Astrocyte (in vitro differentiated cells and primary cell): ENCODE measurements at regions not wholly inside any gene's neighbourhood (a gene's known extent, or its start where the extent isn't known, plus 50 kb on each side); places are given as distances from the start of the nearest gene placed in this dataset.

ENCODE experiments used
- DNase-seq: peaks from one replicate; pipeline ENCODE4 v3.0.0-alpha.2; 2010; ENCODE audit warnings: low read depth
- FAIRE-seq: peaks from 2 replicates; lab custom pipeline; 2011; peaks lifted over from hg19 to GRCh38; lab: Jason Lieb, UNC
- H2AFZ ChIP-seq: 2 replicates; pipeline ENCODE4 v1.6.0; 2012; ENCODE audit warnings: low read depth, low read length, inconsistent platforms
- H3K27ac ChIP-seq: 2 replicates; pipeline ENCODE4 v1.5.1; 2011; ENCODE audit warnings: low read depth, low read length, inconsistent platforms
- H3K27me3 ChIP-seq: 2 replicates; pipeline ENCODE4 v1.6.0; 2011; ENCODE audit warnings: low read length, inconsistent platforms; ENCODE audit not compliant: insufficient read depth
- H3K36me3 ChIP-seq: 2 replicates; pipeline ENCODE4 v1.5.1; 2011; ENCODE audit warnings: low read length, inconsistent platforms; ENCODE audit not compliant: insufficient read depth
- H3K4me1 ChIP-seq: 2 replicates; pipeline ENCODE4 v1.5.1; 2011; ENCODE audit warnings: low read length, inconsistent platforms; ENCODE audit not compliant: insufficient read depth
- H3K4me2 ChIP-seq: 2 replicates; pipeline ENCODE4 v1.6.0; 2012; ENCODE audit warnings: low read length, inconsistent platforms
- H3K4me3 ChIP-seq: 2 replicates; pipeline ENCODE4 v1.5.1; 2011; ENCODE audit warnings: low read depth, mild to moderate bottlenecking, low read length, inconsistent platforms; ENCODE audit not compliant: insufficient read depth
- H3K79me2 ChIP-seq: 2 replicates; pipeline ENCODE4 v1.6.0; 2012; ENCODE audit warnings: mild to moderate bottlenecking, low read length, inconsistent platforms; ENCODE audit not compliant: insufficient read depth
- H3K9ac ChIP-seq: 2 replicates; pipeline ENCODE4 v1.6.0; 2012; ENCODE audit warnings: mild to moderate bottlenecking, low read length, inconsistent platforms
- H3K9me3 ChIP-seq: 2 replicates; pipeline ENCODE4 v1.5.1; 2012; ENCODE audit warnings: low read depth, mild to moderate bottlenecking, low read length, inconsistent platforms; ENCODE audit not compliant: insufficient read depth
- H4K20me1 ChIP-seq: 2 replicates; pipeline ENCODE4 v1.6.0; 2012; ENCODE audit warnings: low read length, inconsistent platforms; ENCODE audit not compliant: insufficient read depth
- H3K27ac Mint-ChIP-seq: one replicate; pipeline ENCODE4 v1.8.0; 2021; ENCODE audit warnings: mild to moderate bottlenecking, mixed read lengths; ENCODE audit not compliant: unreplicated experiment
- H3K27me3 Mint-ChIP-seq: one replicate; pipeline ENCODE4 v1.8.0; 2021; ENCODE audit warnings: low read depth, mixed read lengths; ENCODE audit not compliant: unreplicated experiment
- H3K36me3 Mint-ChIP-seq: one replicate; pipeline ENCODE4 v1.8.0; 2021; ENCODE audit warnings: low read depth, mixed read lengths; ENCODE audit not compliant: unreplicated experiment
- H3K4me1 Mint-ChIP-seq: one replicate; pipeline ENCODE4 v1.8.0; 2021; ENCODE audit warnings: low read depth, mixed read lengths; ENCODE audit not compliant: unreplicated experiment
- H3K4me3 Mint-ChIP-seq: one replicate; pipeline ENCODE4 v1.8.0; 2021; ENCODE audit warnings: mild to moderate bottlenecking, moderate library complexity, mixed read lengths; ENCODE audit not compliant: unreplicated experiment
- H3K9me3 Mint-ChIP-seq: one replicate; pipeline ENCODE4 v1.8.0; 2021; ENCODE audit warnings: mild to moderate bottlenecking, mixed read lengths; ENCODE audit not compliant: unreplicated experiment
- CTCF ChIP-seq: IDR thresholded peaks from 2 replicates; pipeline ENCODE4 v1.5.1; 2011; ENCODE audit warnings: low read depth, mild to moderate bottlenecking, inconsistent platforms, low read length, moderate library complexity; ENCODE audit not compliant: insufficient read depth
- EZH2 ChIP-seq: IDR thresholded peaks from 2 replicates; pipeline ENCODE4 v1.6.1; 2012; ENCODE audit warnings: mild to moderate bottlenecking, low read length, inconsistent platforms; ENCODE audit not compliant: insufficient read depth

- H3K4me1 Mint-ChIP-seq: peaks cover 14% of the 10 kb centered on the region
- FAIRE-seq: peak; percentile 9
Measured at GRCh38 chr13:109996404-109996960, 210.1 kb upstream of the IRS2 start.

GRCh38 chr13:109995578-109995977, 209.2 kb upstream of the IRS2 start:
- no peaks in the 10 kb centered on the region for H3K36me3 ChIP-seq
- DNase-seq: no peak
- peaks cover 9% of the 10 kb centered on the region for H3K4me1 ChIP-seq
- no peak overlapping the region for H2AFZ ChIP-seq
- H3K79me2 ChIP-seq: no peaks in the 10 kb centered on the region
- TF ChIP-seq CTCF (no peak), EZH2 (no peak)
- Mint-ChIP-seq H3K27ac (no peak overlapping the region), H3K36me3 (peaks cover 2% of the 10 kb centered on the region), H3K4me3 (no peak overlapping the region), H3K9me3 (peaks cover under 1% of the 10 kb centered on the region), H3K27me3 (no peaks in the 10 kb centered on the region), H3K4me1 (peaks cover 8% of the 10 kb centered on the region)
- H3K9me3 ChIP-seq: no peaks in the 10 kb centered on the region
- no peak overlapping the region for H3K9ac ChIP-seq
- H4K20me1 ChIP-seq: no peaks in the 10 kb centered on the region
- H3K27me3 ChIP-seq: no peaks in the 10 kb centered on the region
- no peak for FAIRE-seq
- H3K27ac ChIP-seq: no peak overlapping the region
- no peak overlapping the region for H3K4me3 ChIP-seq
- no peak overlapping the region for H3K4me2 ChIP-seq

More at GRCh38 chr13:109996404-109996960, 210.1 kb upstream of the IRS2 start:
- no peak overlapping the region for H3K27ac ChIP-seq
- peaks cover 17% of the 10 kb centered on the region for H3K4me1 ChIP-seq
- H4K20me1 ChIP-seq: no peaks in the 10 kb centered on the region
- no peaks in the 10 kb centered on the region for H3K79me2 ChIP-seq
- no peaks in the 10 kb centered on the region for H3K27me3 Mint-ChIP-seq
- H3K27me3 ChIP-seq: no peaks in the 10 kb centered on the region
- TF ChIP-seq EZH2 (no peak), CTCF (no peak)
- no peak overlapping the region for H3K4me3 ChIP-seq
- no peak overlapping the region for H2AFZ ChIP-seq
- no peak overlapping the region for H3K4me3 Mint-ChIP-seq
- no peaks in the 10 kb centered on the region for H3K36me3 ChIP-seq
- H3K9me3 ChIP-seq: no peaks in the 10 kb centered on the region
- H3K27ac Mint-ChIP-seq: no peak overlapping the region
- peaks cover 2% of the 10 kb centered on the region for H3K36me3 Mint-ChIP-seq
- H3K9me3 Mint-ChIP-seq: no peaks in the 10 kb centered on the region
- no peak overlapping the region for H3K9ac ChIP-seq
- DNase-seq: no peak
- H3K4me2 ChIP-seq: no peak overlapping the region

GRCh38 chr13:109990296-109990695, 203.9 kb upstream of the IRS2 start:
- Histone ChIP-seq H3K4me1 (peaks cover 8% of the 10 kb centered on the region), H3K79me2 (no peaks in the 10 kb centered on the region), H3K4me3 (no peak overlapping the region), H3K9ac (no peak overlapping the region), H3K27ac (no peak overlapping the region), H3K9me3 (no peaks in the 10 kb centered on the region), H3K36me3 (no peaks in the 10 kb centered on the region), H3K27me3 (no peaks in the 10 kb centered on the region), H3K4me2 (no peak overlapping the region), H4K20me1 (no peaks in the 10 kb centered on the region), H2AFZ (no peak overlapping the region)
- DNase-seq (no peak), FAIRE-seq (no peak)
- Mint-ChIP-seq H3K4me3 (no peak overlapping the region), H3K27ac (no peak overlapping the region), H3K9me3 (peaks cover 1% of the 10 kb centered on the region), H3K36me3 (no peaks in the 10 kb centered on the region), H3K27me3 (no peaks in the 10 kb centered on the region), H3K4me1 (peaks cover 19% of the 10 kb centered on the region)
- TF ChIP-seq CTCF (no peak), EZH2 (no peak)
